HepG2 (cell line): ENCODE measurements at regions not wholly inside any gene's neighbourhood (a gene's known extent, or its start where the extent isn't known, plus 50 kb on each side); places are given as distances from the start of the nearest gene placed in this dataset.

Experiments used
- ATF1 ChIP-seq: IDR thresholded peaks from 2 replicates; pipeline ENCODE4 v1.6.1; 2016; ENCODE audit warnings: mild to moderate bottlenecking, control low read depth
- BRCA1 ChIP-seq: sonication (generic); formaldehyde crosslinking; IDR thresholded peaks from 2 replicates; pipeline ENCODE4 v1.4.0; 2020; ENCODE audit warnings: missing genetic modification reagents
- DMAP1 ChIP-seq: IDR thresholded peaks from 2 replicates; pipeline ENCODE4 v1.6.1; 2016
- GATAD2A ChIP-seq: IDR thresholded peaks from 2 replicates; pipeline ENCODE4 v1.6.1; 2016
- HOXD1 ChIP-seq: sonication (generic); formaldehyde crosslinking; IDR thresholded peaks from 2 replicates; pipeline ENCODE4 v1.5.0; 2020; ENCODE audit warnings: missing genetic modification reagents
- ISX ChIP-seq: sonication (generic); formaldehyde crosslinking; conservative IDR thresholded peaks from 2 replicates; pipeline ENCODE4 v1.5.0; 2020; ENCODE audit warnings: missing genetic modification reagents
- NRL ChIP-seq: sonication (generic); formaldehyde crosslinking; IDR thresholded peaks from 2 replicates; pipeline ENCODE4 v1.5.0; 2020; ENCODE audit warnings: missing genetic modification reagents, mild to moderate bottlenecking, moderate library complexity, borderline replicate concordance
- REPIN1 ChIP-seq: sonication (generic); formaldehyde crosslinking; IDR thresholded peaks from 2 replicates; pipeline ENCODE4 v1.8.0; 2022; ENCODE audit warnings: missing genetic modification reagents, low read depth, mild to moderate bottlenecking, borderline replicate concordance
- RXRA ChIP-seq: sonication (generic); formaldehyde crosslinking; IDR thresholded peaks from 2 replicates; pipeline ENCODE4 v1.5.1; 2020; ENCODE audit warnings: missing genetic modification reagents
- SNRNP70 ChIP-seq: fragments of 200-400 bp; formaldehyde crosslinking; IDR thresholded peaks from 2 replicates; pipeline ENCODE4 v1.6.1; 2017; ENCODE audit warnings: mild to moderate bottlenecking, low read depth, low read length, moderate library complexity
- SP2 ChIP-seq: sonication (generic); formaldehyde crosslinking; IDR thresholded peaks from 2 replicates; pipeline ENCODE4 v1.5.1; 2020; ENCODE audit warnings: mild to moderate bottlenecking, missing genetic modification reagents
- SP5 ChIP-seq: IDR thresholded peaks from 2 replicates; pipeline ENCODE4 v1.6.1; 2016; ENCODE audit warnings: low read depth, borderline replicate concordance
- TFE3 ChIP-seq: IDR thresholded peaks from 2 replicates; pipeline ENCODE4 v1.6.1; 2016
- ZNF224 ChIP-seq: sonication (generic); formaldehyde crosslinking; IDR thresholded peaks from 2 replicates; pipeline ENCODE4 v1.5.0; 2020; ENCODE audit warnings: mild to moderate bottlenecking, missing genetic modification reagents
- ZNF33B ChIP-seq: sonication (generic); formaldehyde crosslinking; IDR thresholded peaks from 2 replicates; pipeline ENCODE4 v1.5.1; 2020; ENCODE audit warnings: mild to moderate bottlenecking, missing genetic modification reagents
- ZNF549 ChIP-seq: sonication (generic); formaldehyde crosslinking; IDR thresholded peaks from 2 replicates; pipeline ENCODE4 v1.5.0; 2020; ENCODE audit warnings: missing genetic modification reagents
- ZNF574 ChIP-seq: sonication (generic); formaldehyde crosslinking; IDR thresholded peaks from 2 replicates; pipeline ENCODE4 v1.4.0; 2020; ENCODE audit warnings: missing genetic modification reagents
- ZNF609 ChIP-seq: sonication (generic); formaldehyde crosslinking; IDR thresholded peaks from 2 replicates; pipeline ENCODE4 v1.4.0; 2020; ENCODE audit warnings: mild to moderate bottlenecking, missing genetic modification reagents, borderline replicate concordance
- ZNF670 ChIP-seq: sonication (generic); formaldehyde crosslinking; IDR thresholded peaks from 2 replicates; pipeline ENCODE4 v1.8.0; 2022; ENCODE audit warnings: mild to moderate bottlenecking, missing genetic modification reagents, borderline replicate concordance
- ZNF780A ChIP-seq: sonication (generic); formaldehyde crosslinking; IDR thresholded peaks from 2 replicates; pipeline ENCODE4 v1.8.0; 2022; ENCODE audit warnings: mild to moderate bottlenecking, missing genetic modification reagents, moderate library complexity
- ZSCAN5A ChIP-seq: sonication (generic); formaldehyde crosslinking; IDR thresholded peaks from 2 replicates; pipeline ENCODE4 v1.8.0; 2022; ENCODE audit warnings: mild to moderate bottlenecking, missing genetic modification reagents, borderline replicate concordance

- TF ChIP-seq ZNF609 (CRISPR knock-in tag) (peak; percentile 93), SP5 (CRISPR knock-in tag) (peak; percentile 60), GATAD2A (peak; percentile 98), ISX (no peak), BRCA1 (no peak), ZNF574 (CRISPR knock-in tag) (0 out of 2 replicates have a peak, but pooled peaks have one; percentile 26), ZNF670 (CRISPR knock-in tag) (no peak), ZNF549 (CRISPR knock-in tag) (no peak), ZNF780A (CRISPR knock-in tag) (no peak), ZNF33B (0 out of 2 replicates have a peak, but pooled peaks have one; percentile 36), REPIN1 (CRISPR knock-in tag) (peak; percentile 51; the same call in 1 of the 2 replicates), NRL (CRISPR knock-in tag) (no peak), ZSCAN5A (CRISPR knock-in tag) (no peak), SNRNP70 (no peak), ATF1 (peak; percentile 71), ZNF224 (no peak), HOXD1 (peak; percentile 64; the same call in 1 of the 2 replicates), SP2 (CRISPR knock-in tag) (no peak), RXRA (peak; percentile 50; the same call in 1 of the 2 replicates), DMAP1 (CRISPR knock-in tag) (0 out of 2 replicates have a peak, but pooled peaks have one; percentile 32), TFE3 (CRISPR knock-in tag) (peak; percentile 86)
Observed at GRCh38 chr6:63516186-63516944, 55.9 kb upstream of the LOC128125822 start (continued).
